Esophagus muscularis mucosa (tissue), 3 donors: ENCODE measurements at regions not wholly inside any gene's neighbourhood (a gene's known extent, or its start where the extent isn't known, plus 50 kb on each side); places are given as distances from the start of the nearest gene placed in this dataset.

Source experiments
- CTCF ChIP-seq, 3 experiments: fragments of 200-600 bp in 2 of 3; fragments of 450-650 bp in 1 of 3; sonication (generic) in 2 of 3; IDR thresholded peaks; one replicate each; pipeline ENCODE4 v1.5.1; 2017 to 2019; ENCODE audit warnings: antibody characterized with exemption in 3 of 3, mild to moderate bottlenecking in 2 of 3, moderate library complexity in 1 of 3
- POLR2A ChIP-seq: fragments of 450-650 bp; IDR thresholded peaks from one replicate; pipeline ENCODE4 v1.6.1; 2017; ENCODE audit warnings: antibody characterized with exemption, moderate library complexity, mild to moderate bottlenecking, low read depth

GRCh38 chr5:39665328-39665727 lies 240.5 kb upstream of the DAB2 start:
- TF ChIP-seq CTCF (IDR thresholded peaks at IDR 0.05) (no peak), POLR2A (no peak)
